ENCODE measurements at regions not wholly inside any gene's neighbourhood (a gene's known extent, or its start where the extent isn't known, plus 50 kb on each side); places are given as distances from the start of the nearest gene placed in this dataset.

DNA sequence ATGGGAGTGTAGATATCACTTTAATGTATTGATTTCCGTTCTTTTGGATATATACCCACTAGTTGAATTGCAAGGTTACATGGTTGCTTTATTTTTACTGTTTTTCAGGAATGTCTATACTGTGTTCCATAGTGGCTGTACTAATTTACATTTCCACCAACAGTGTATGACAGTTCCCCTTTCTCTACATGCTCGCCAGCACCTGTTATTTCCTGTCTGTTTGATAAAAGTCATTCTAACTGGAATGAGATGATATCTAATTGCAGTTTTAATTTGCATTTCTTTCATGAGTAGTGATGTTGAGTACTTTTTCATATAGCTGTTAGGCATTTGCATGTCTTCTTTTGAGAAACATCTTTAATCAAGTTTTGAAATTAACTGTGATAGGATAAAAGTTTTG is 818.6 kb downstream of the SLITRK6 start:
- TF ChIP-seq EZH2 (IDR thresholded peaks at IDR 0.05; ENCODE audit: insufficient read depth, poor library complexity, severe bottlenecking) (no peak), EZH2phosphoT487 (IDR thresholded peaks at IDR 0.05; ENCODE audit: insufficient read depth, low read depth) (no peak)
